Esophagus muscularis mucosa (tissue), 4 donors: ENCODE measurements at regions not wholly inside any gene's neighbourhood (a gene's known extent, or its start where the extent isn't known, plus 50 kb on each side); places are given as distances from the start of the nearest gene placed in this dataset.

Source experiments
- DNase-seq: peaks from one replicate; pipeline ENCODE4 v3.0.0-alpha.2; 2017; ENCODE audit errors: extremely low spot score
- H3K27ac ChIP-seq, 4 donors: fragments of 200-600 bp; sonication (generic); replicated peaks in 1 of 4; 1 replicate in 3 of 4; 2 replicates in 1 of 4; pipeline ENCODE4 v1.5.1; 2016 to 2019; ENCODE audit warnings: mild to moderate bottlenecking in 1 of 4
- H3K27me3 ChIP-seq, 4 donors: fragments of 200-600 bp; sonication (generic); one replicate each; pipeline versions ENCODE4 v1.5.1 to v1.6.0; 2016 to 2019
- H3K36me3 ChIP-seq, 4 donors: fragments of 200-600 bp; sonication (generic); one replicate each; pipeline ENCODE4 v1.5.1; 2016 to 2019
- H3K4me1 ChIP-seq, 4 donors: fragments of 200-600 bp; sonication (generic); one replicate each; pipeline ENCODE4 v1.5.1; 2016 to 2019
- H3K4me3 ChIP-seq, 4 donors: fragments of 200-600 bp; sonication (generic); 1 replicate in 2 of 4; 2 replicates in 2 of 4; pipeline ENCODE4 v1.5.1; 2016 to 2019; ENCODE audit warnings: mild to moderate bottlenecking in 4 of 4, moderate library complexity in 1 of 4
- H3K9me3 ChIP-seq, 4 donors: fragments of 200-600 bp; sonication (generic); 1 replicate in 3 of 4; 2 replicates in 1 of 4; pipeline ENCODE4 v1.5.1; 2016 to 2019
- CTCF ChIP-seq, 3 experiments: fragments of 200-600 bp in 2 of 3; fragments of 450-650 bp in 1 of 3; sonication (generic) in 2 of 3; IDR thresholded peaks; one replicate each; pipeline ENCODE4 v1.5.1; 2017 to 2019; ENCODE audit warnings: antibody characterized with exemption in 3 of 3, mild to moderate bottlenecking in 2 of 3, moderate library complexity in 1 of 3
- EP300 ChIP-seq: sonication (generic); formaldehyde crosslinking; IDR thresholded peaks from one replicate; pipeline ENCODE4 v1.6.1; 2017; ENCODE audit warnings: antibody characterized with exemption
- POLR2A ChIP-seq: fragments of 450-650 bp; IDR thresholded peaks from one replicate; pipeline ENCODE4 v1.6.1; 2017; ENCODE audit warnings: antibody characterized with exemption, moderate library complexity, mild to moderate bottlenecking, low read depth
- POLR2AphosphoS5 ChIP-seq, 2 donors: sonication (generic); formaldehyde crosslinking; IDR thresholded peaks; one replicate each; pipeline ENCODE4 v1.6.1; 2017; ENCODE audit warnings: antibody characterized with exemption in 2 of 2
- WGBS: methylation state at CpG from one replicate; pipeline ENCODE4 v1.1.5; 2018; 5-methylcytosine and 5-hydroxymethylcytosine counted together
- intact Hi-C: fragments of 100-400 bp; cut with DNase I; formaldehyde crosslinking; loops from one replicate; pipeline ENCODE4 v1.15.1; 2023

- Histone ChIP-seq H3K27ac (no peak overlapping the region), H3K4me1 (no peaks in the 10 kb centered on the region), H3K4me3 (no peak overlapping the region), H3K27me3 (no peaks in the 10 kb centered on the region), H3K36me3 (no peaks in the 10 kb centered on the region), H3K9me3 (no peaks in the 10 kb centered on the region)
- 69% methylated on average over 3 of the region's 3 CpGs for WGBS
- DNase-seq: no peak
- intact Hi-C loops: no loop called here
- no peak for TF ChIP-seq CTCF (IDR thresholded peaks at IDR 0.05)
- no peak for TF ChIP-seq POLR2AphosphoS5 (IDR thresholded peaks at IDR 0.05)
- no peak for TF ChIP-seq POLR2A
- no peak for TF ChIP-seq EP300
Measured at GRCh38 chr19:28148554-28148953, 1064.4 kb downstream of the UQCRFS1 start.

GRCh38 chr19:28142258-28142657 is 1070.7 kb downstream of the UQCRFS1 start:
- no peaks in the 10 kb centered on the region for H3K36me3 ChIP-seq
- no peaks in the 10 kb centered on the region for H3K9me3 ChIP-seq
- no peak overlapping the region for H3K27ac ChIP-seq
- 100% methylated on average over 1 of the region's 1 CpG for WGBS
- no peak overlapping the region for H3K4me3 ChIP-seq
- no peak for TF ChIP-seq POLR2AphosphoS5 (IDR thresholded peaks at IDR 0.05)
- TF ChIP-seq CTCF (IDR thresholded peaks at IDR 0.05): no peak
- TF ChIP-seq POLR2A: no peak
- no peak for TF ChIP-seq EP300
- DNase-seq: no peak
- intact Hi-C loops: no loop called here
- no peaks in the 10 kb centered on the region for H3K4me1 ChIP-seq
- H3K27me3 ChIP-seq: peaks cover 0 to 5% (median 0%) of the 10 kb centered on the region in 4 donors

- no peak for DNase-seq
- 70% methylated on average over 4 of the region's 4 CpGs for WGBS
- H3K9me3 ChIP-seq: no peaks in the 10 kb centered on the region
- H3K4me3 ChIP-seq: no peak overlapping the region
- H3K27me3 ChIP-seq: peaks cover 0 to 5% (median 0%) of the 10 kb centered on the region in 4 donors
- H3K27ac ChIP-seq: no peak overlapping the region
- intact Hi-C loops: no loop called here
- H3K36me3 ChIP-seq: no peaks in the 10 kb centered on the region
- no peaks in the 10 kb centered on the region for H3K4me1 ChIP-seq
- no peak for TF ChIP-seq POLR2A
- TF ChIP-seq EP300: no peak
- TF ChIP-seq CTCF (IDR thresholded peaks at IDR 0.05): no peak
- no peak for TF ChIP-seq POLR2AphosphoS5 (IDR thresholded peaks at IDR 0.05)
Measured at GRCh38 chr19:28140201-28140600, 1072.8 kb downstream of the UQCRFS1 start.

GRCh38 chr19:28137772-28138171 is 1075.2 kb downstream of the UQCRFS1 start:
- no peak for DNase-seq
- no peak overlapping the region for H3K4me3 ChIP-seq

GRCh38 chr19:28136796-28137195 is 1076.2 kb downstream of the UQCRFS1 start:
- no peak overlapping the region for H3K4me3 ChIP-seq
- H3K4me1 ChIP-seq: no peaks in the 10 kb centered on the region
- peaks cover 0 to 4% (median 0%) of the 10 kb centered on the region in 4 donors for H3K27me3 ChIP-seq
- H3K9me3 ChIP-seq: no peaks in the 10 kb centered on the region
- no peak overlapping the region for H3K27ac ChIP-seq
- intact Hi-C loops: no loop called here
- DNase-seq: no peak
- WGBS: 80% methylated on average over 2 of the region's 2 CpGs
- TF ChIP-seq EP300 (no peak), POLR2A (no peak), CTCF (IDR thresholded peaks at IDR 0.05) (no peak), POLR2AphosphoS5 (IDR thresholded peaks at IDR 0.05) (no peak)
- no peaks in the 10 kb centered on the region for H3K36me3 ChIP-seq

More at GRCh38 chr19:28137772-28138171, 1075.2 kb downstream of the UQCRFS1 start:
- intact Hi-C loops: no loop called here
- H3K27me3 ChIP-seq: peaks cover 0 to 5% (median 0%) of the 10 kb centered on the region in 4 donors
- no peaks in the 10 kb centered on the region for H3K36me3 ChIP-seq
- H3K27ac ChIP-seq: no peak overlapping the region
- H3K9me3 ChIP-seq: no peaks in the 10 kb centered on the region
- no peak for TF ChIP-seq POLR2AphosphoS5 (IDR thresholded peaks at IDR 0.05)
- TF ChIP-seq EP300: no peak
- WGBS: 91% methylated on average over 4 of the region's 4 CpGs
- no peaks in the 10 kb centered on the region for H3K4me1 ChIP-seq
